K562 (cell line): ENCODE measurements at regions not wholly inside any gene's neighbourhood (a gene's known extent, or its start where the extent isn't known, plus 50 kb on each side); places are given as distances from the start of the nearest gene placed in this dataset.

Experiments used
- ATAC-seq: fragments of 200-7000 bp; cut with Tn5 transposase; 3 replicates; pipeline ENCODE4 v1.9.1; 2020; ENCODE audit warnings: moderate library complexity
- BruUV-seq: library from RNA; stranded (reverse); fragments of 400-500 nt; replicated peaks from 2 replicates; lab custom pipeline; 2021; lab: Mats Ljungman, UMichigan
- CTCF ChIA-PET: fragments of 300-600 bp; formaldehyde crosslinking; extraction: SDS; loops from one replicate; lab custom pipeline; 2021; ENCODE audit warnings: low intra/inter-chr PET ratio; lab: Yijun Ruan, JAX
- POLR2A ChIA-PET: fragments of 300-600, 350-650 bp; sonication (Branson Sonifier 250); formaldehyde crosslinking; extraction: SDS; loops from one replicate; lab custom pipeline; 2021; ENCODE audit warnings: antibody characterized with exemption, inconsistent platforms; lab: Yijun Ruan, JAX
- DNase-seq, 4 experiments: peaks; one replicate each; pipeline versions ENCODE4 v3.0.0 to v3.0.0-alpha.2; 2011 to 2018; ENCODE audit warnings: low spot score in 3 of 4, mixed read lengths in 3 of 4; ENCODE audit errors: extremely low read depth in 1 of 4
- FAIRE-seq: peaks from 2 replicates; lab custom pipeline; 2011; peaks lifted over from hg19 to GRCh38; lab: Jason Lieb, UNC
- H2AFZ ChIP-seq: 2 replicates; pipeline ENCODE4 v1.6.0; 2011; ENCODE audit warnings: low read depth, low read length, control low read depth, inconsistent platforms
- H3K27ac ChIP-seq: fragments of 200-600 bp; 3 replicates; pipeline ENCODE4 v1.8.0; 2011; ENCODE audit warnings: low read depth, mild to moderate bottlenecking, control low read depth, inconsistent platforms, low read length, moderate library complexity, mixed read lengths; ENCODE audit errors: extremely low read depth
- H3K27me3 ChIP-seq, 2 experiments: fragments of 300-600 bp in 1 of 2; 2 replicates in 1 of 2; 3 replicates in 1 of 2; pipeline versions ENCODE4 v1.6.0 to v1.8.0; 2011; ENCODE audit warnings: inconsistent platforms in 2 of 2, low read length in 2 of 2, mild to moderate bottlenecking in 1 of 2, mixed read lengths in 1 of 2, moderate library complexity in 1 of 2; ENCODE audit not compliant: control insufficient read depth in 2 of 2, insufficient read depth in 2 of 2
- H3K36me3 ChIP-seq: fragments of 300-600 bp; 3 replicates; pipeline ENCODE4 v1.8.0; 2011; ENCODE audit warnings: mild to moderate bottlenecking, low read length, inconsistent platforms; ENCODE audit not compliant: control insufficient read depth, insufficient read depth
- H3K4me1 ChIP-seq, 2 experiments: fragments of 200-600 bp in 1 of 2; replicated peaks in 1 of 2; 2 replicates in 1 of 2; 3 replicates in 1 of 2; pipeline versions ENCODE4 v1.5.1 to v1.8.0; 2011; ENCODE audit warnings: inconsistent platforms in 2 of 2, low read length in 2 of 2, mild to moderate bottlenecking in 1 of 2, mixed read lengths in 1 of 2, moderate library complexity in 1 of 2; ENCODE audit not compliant: control insufficient read depth in 2 of 2, insufficient read depth in 2 of 2
- H3K4me2 ChIP-seq: 2 replicates; pipeline ENCODE4 v1.6.1; 2011; ENCODE audit warnings: low read length, control low read depth, inconsistent platforms, mixed read lengths; ENCODE audit not compliant: insufficient read depth
- H3K4me3 ChIP-seq: fragments of 200-600 bp; sonication (generic), shearing (Covaris generic); 2 replicates; pipeline ENCODE4 v1.5.1; 2016; ENCODE audit warnings: control low read depth, inconsistent platforms
- H3K79me2 ChIP-seq: fragments of 200-600 bp; 3 replicates; pipeline ENCODE4 v1.8.0; 2011; ENCODE audit warnings: low read length, inconsistent platforms; ENCODE audit not compliant: control insufficient read depth, insufficient read depth
- H3K9ac ChIP-seq, 2 experiments: 2 replicates each; pipeline versions ENCODE4 v1.6.0 to v1.6.1; 2011; ENCODE audit warnings: low read depth in 2 of 2, low read length in 2 of 2, control low read depth in 1 of 2, inconsistent platforms in 1 of 2, mild to moderate bottlenecking in 1 of 2, mixed read lengths in 1 of 2; ENCODE audit not compliant: insufficient read depth in 1 of 2
- H3K9me1 ChIP-seq: one replicate; pipeline ENCODE4 v1.6.0; 2011; ENCODE audit warnings: inconsistent platforms, mild to moderate bottlenecking, low read length, moderate library complexity; ENCODE audit not compliant: control insufficient read depth, insufficient read depth
- H3K9me3 ChIP-seq: replicated peaks from 2 replicates; pipeline ENCODE4 v1.5.1; 2011; ENCODE audit warnings: low read depth, low read length, inconsistent platforms; ENCODE audit not compliant: control insufficient read depth, insufficient read depth
- H4K20me1 ChIP-seq: replicated peaks from 2 replicates; pipeline ENCODE4 v1.6.1; 2011; ENCODE audit warnings: low read length, inconsistent platforms, mixed read lengths; ENCODE audit not compliant: control insufficient read depth, insufficient read depth
- EP300 ChIP-seq: IDR thresholded peaks from 2 replicates; pipeline ENCODE4 v1.6.1; 2012; ENCODE audit warnings: low read length, improper control_type of control experiment
- FOXP1 ChIP-seq: sonication (generic); formaldehyde crosslinking; IDR thresholded peaks from 2 replicates; pipeline ENCODE4 v1.8.0; 2022; ENCODE audit warnings: mild to moderate bottlenecking, missing genetic modification reagents
- HDAC3 ChIP-seq: fragments of 450-650 bp; IDR thresholded peaks from 2 replicates; pipeline ENCODE4 v1.6.1; 2018; ENCODE audit warnings: borderline replicate concordance, mild to moderate bottlenecking, moderate library complexity; ENCODE audit not compliant: partially characterized antibody
- IFI16 ChIP-seq: fragments of 250-450 bp; sonication (Bioruptor Pico); IDR thresholded peaks from 2 replicates; pipeline ENCODE4 v2.1.2; 2022; ENCODE audit warnings: mild to moderate bottlenecking, inconsistent platforms
- KLF1 ChIP-seq: fragments of 450-650 bp; IDR thresholded peaks from 2 replicates; pipeline ENCODE4 v1.6.1; 2016; ENCODE audit warnings: missing genetic modification characterization, missing compliant biosample characterization
- PHF8 ChIP-seq: fragments of 200-600 bp; sonication (generic); IDR thresholded peaks from 2 replicates; pipeline ENCODE4 v1.6.1; 2012; ENCODE audit warnings: mixed run types, mild to moderate bottlenecking, inconsistent platforms, low read length, moderate library complexity, borderline replicate concordance
- RBM17 ChIP-seq: fragments of 200-400 bp; formaldehyde crosslinking; IDR thresholded peaks from 2 replicates; pipeline ENCODE4 v1.6.1; 2017; ENCODE audit warnings: low read depth, mild to moderate bottlenecking, low read length, borderline replicate concordance
- SMARCC2 ChIP-seq: fragments of 450-650 bp; IDR thresholded peaks from 2 replicates; pipeline ENCODE4 v1.6.1; 2017; ENCODE audit warnings: antibody characterized with exemption, moderate library complexity, mild to moderate bottlenecking, low read depth
- SRF ChIP-seq, 2 experiments: fragments of 250-450, 450-650 bp in 1 of 2; sonication (Bioruptor Pico) in 1 of 2; sonication (generic) in 1 of 2; formaldehyde crosslinking; IDR thresholded peaks; 2 replicates each; pipeline versions ENCODE4 v1.5.0 to v1.5.1; 2020 to 2022; ENCODE audit warnings: mild to moderate bottlenecking in 1 of 2, missing genetic modification reagents in 1 of 2
- ZC3H4 ChIP-seq: sonication (generic); formaldehyde crosslinking; IDR thresholded peaks from 2 replicates; pipeline ENCODE4 v1.9.0; 2021; ENCODE audit warnings: missing genetic modification reagents, borderline replicate concordance
- ZNF143 ChIP-seq: sonication (generic); formaldehyde crosslinking; IDR thresholded peaks from 2 replicates; pipeline ENCODE4 v1.9.0; 2022; ENCODE audit warnings: mild to moderate bottlenecking, missing genetic modification reagents
- ZNF217 ChIP-seq: sonication (generic); formaldehyde crosslinking; IDR thresholded peaks from 2 replicates; pipeline ENCODE4 v1.8.0; 2022; ENCODE audit warnings: mild to moderate bottlenecking, missing genetic modification reagents
- ZNF75A ChIP-seq: fragments of 450-650 bp; formaldehyde crosslinking; IDR thresholded peaks from 2 replicates; pipeline ENCODE4 v1.4.0; 2020; ENCODE audit warnings: mild to moderate bottlenecking
- WGBS: fragments of 100-300 bp; shearing (Covaris generic); methylation state at CpG from one replicate; pipeline ENCODE4 v1.1.6; 2016; ENCODE audit warnings: low coverage, mixed read lengths; ENCODE audit not compliant: insufficient coverage; ENCODE audit errors: missing lambda C conversion rate; 5-methylcytosine and 5-hydroxymethylcytosine counted together
- in situ Hi-C: fragments of 300-500 bp; cut with MboI; formaldehyde crosslinking; loops from 4 replicates; pipeline ENCODE4 v1.15.0; 2018; ENCODE audit warnings: inconsistent platforms, mixed read lengths
- intact Hi-C: fragments of 100-400 bp; cut with micrococcal nuclease; formaldehyde crosslinking; loops from 2 replicates; pipeline ENCODE4 v1.14.2; 2022
- TF ChIP-seq, protein P1 (sequence below): fragments of 250-450 bp; sonication (Bioruptor Pico); IDR thresholded peaks from 2 replicates; pipeline ENCODE4 v1.5.0; 2020; ENCODE audit warnings: mild to moderate bottlenecking, borderline replicate concordance
- TF ChIP-seq, protein P2 (sequence below): IDR thresholded peaks from 2 replicates; pipeline ENCODE4 v1.6.1; 2011; ENCODE audit not compliant: insufficient read length; ENCODE audit errors: extremely low read depth

DNA sequence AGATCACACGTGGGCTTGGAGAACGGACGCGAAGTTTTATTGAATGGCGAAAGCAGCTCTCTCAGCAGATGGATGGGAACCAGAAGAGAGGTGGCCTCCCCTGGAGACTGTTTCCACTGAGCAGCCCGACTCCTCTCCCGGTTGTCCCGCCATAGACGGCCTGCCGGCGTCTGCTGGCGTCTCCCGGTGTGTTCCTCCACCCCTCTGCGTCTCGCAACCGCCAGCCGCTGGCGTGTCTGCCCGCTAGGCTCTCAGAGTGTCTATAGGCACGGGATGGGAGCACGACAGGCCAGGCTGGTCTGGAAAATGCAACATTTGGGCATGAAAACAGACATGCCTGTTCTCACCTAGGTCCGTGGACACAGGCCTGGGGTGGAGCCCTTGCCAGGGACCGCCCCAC is 366.7 kb upstream of the SOX11 start:
- ATAC-seq (no peak), DNase-seq (no peak), FAIRE-seq (no peak)
- intact Hi-C loops = no loop called here
- no peaks in the 10 kb centered on the region for H3K36me3 ChIP-seq
- ChIA-PET POLR2A (no interaction called here), CTCF (interaction anchor here (0.6 kb wide), 1 partner anchor 111 kb away, joined by 3 read pairs; no protein-coding TSS in a partner anchor)
- H4K20me1 ChIP-seq = no peaks in the 10 kb centered on the region
- no peak overlapping the region for H3K9ac ChIP-seq
- H3K9me3 ChIP-seq = no peaks in the 10 kb centered on the region
- under 1% methylated on average over 22 of the region's 23 CpGs for WGBS
- H3K79me2 ChIP-seq = no peaks in the 10 kb centered on the region
- no peaks in the 10 kb centered on the region for H3K9me1 ChIP-seq
- no peaks in the 10 kb centered on the region for H3K4me1 ChIP-seq
- no peak overlapping the region for H3K4me3 ChIP-seq
- no peak overlapping the region for H3K27ac ChIP-seq
- in situ Hi-C loops = no loop called here
- BruUV-seq = no TSS peak
- H2AFZ ChIP-seq = no peak overlapping the region
- no peak overlapping the region for H3K4me2 ChIP-seq
- TF ChIP-seq RBM17 (no peak), HDAC3 (no peak), KLF1 (tag) (no peak), PHF8 (no peak), EP300 (no peak), IFI16 (CRISPR knock-in tag) (no peak), ZNF217 (CRISPR knock-in tag) (no peak), ZNF75A (no peak), FOXP1 (CRISPR knock-in tag) (no peak), SMARCC2 (no peak), ZC3H4 (CRISPR knock-in tag) (no peak), ZNF143 (CRISPR knock-in tag) (no peak), SRF (CRISPR knock-in tag; IDR thresholded peaks at IDR 0.05) (no peak)
- TF ChIP-seq, protein P1, sequence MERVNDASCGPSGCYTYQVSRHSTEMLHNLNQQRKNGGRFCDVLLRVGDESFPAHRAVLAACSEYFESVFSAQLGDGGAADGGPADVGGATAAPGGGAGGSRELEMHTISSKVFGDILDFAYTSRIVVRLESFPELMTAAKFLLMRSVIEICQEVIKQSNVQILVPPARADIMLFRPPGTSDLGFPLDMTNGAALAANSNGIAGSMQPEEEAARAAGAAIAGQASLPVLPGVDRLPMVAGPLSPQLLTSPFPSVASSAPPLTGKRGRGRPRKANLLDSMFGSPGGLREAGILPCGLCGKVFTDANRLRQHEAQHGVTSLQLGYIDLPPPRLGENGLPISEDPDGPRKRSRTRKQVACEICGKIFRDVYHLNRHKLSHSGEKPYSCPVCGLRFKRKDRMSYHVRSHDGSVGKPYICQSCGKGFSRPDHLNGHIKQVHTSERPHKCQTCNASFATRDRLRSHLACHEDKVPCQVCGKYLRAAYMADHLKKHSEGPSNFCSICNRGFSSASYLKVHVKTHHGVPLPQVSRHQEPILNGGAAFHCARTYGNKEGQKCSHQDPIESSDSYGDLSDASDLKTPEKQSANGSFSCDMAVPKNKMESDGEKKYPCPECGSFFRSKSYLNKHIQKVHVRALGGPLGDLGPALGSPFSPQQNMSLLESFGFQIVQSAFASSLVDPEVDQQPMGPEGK (CRISPR knock-in tag) = no peak
- TF ChIP-seq, protein P2, sequence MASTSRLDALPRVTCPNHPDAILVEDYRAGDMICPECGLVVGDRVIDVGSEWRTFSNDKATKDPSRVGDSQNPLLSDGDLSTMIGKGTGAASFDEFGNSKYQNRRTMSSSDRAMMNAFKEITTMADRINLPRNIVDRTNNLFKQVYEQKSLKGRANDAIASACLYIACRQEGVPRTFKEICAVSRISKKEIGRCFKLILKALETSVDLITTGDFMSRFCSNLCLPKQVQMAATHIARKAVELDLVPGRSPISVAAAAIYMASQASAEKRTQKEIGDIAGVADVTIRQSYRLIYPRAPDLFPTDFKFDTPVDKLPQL = no peak
- H3K27me3 ChIP-seq = no peaks in the 10 kb centered on the region
